Pancreas (tissue), 10 donors: ENCODE measurements at regions not wholly inside any gene's neighbourhood (a gene's known extent, or its start where the extent isn't known, plus 50 kb on each side); places are given as distances from the start of the nearest gene placed in this dataset.

Experiments
- ATAC-seq, 4 donors: fragments of 200-7000 bp; cut with Tn5 transposase; one replicate each; pipeline versions ENCODE4 v1.8.0 to v1.9.1; 2020; ENCODE audit warnings: mild to moderate bottlenecking in 4 of 4, moderate library complexity in 4 of 4
- DNase-seq, 6 donors: peaks; one replicate each; pipeline ENCODE4 v3.0.0-alpha.2; 2020
- FAIRE-seq: peaks from 2 replicates; lab custom pipeline; 2012; peaks lifted over from hg19 to GRCh38; lab: Jason Lieb, UNC
- H3K27ac ChIP-seq, 4 donors: fragments of 200-600 bp; sonication (generic); 1 replicate in 3 of 4; 2 replicates in 1 of 4; pipeline versions ENCODE4 v1.5.0 to v1.8.0; 2020
- H3K27me3 ChIP-seq, 4 donors: fragments of 200-600 bp; one replicate each; pipeline ENCODE4 v1.8.0; 2021
- H3K36me3 ChIP-seq, 3 donors: fragments of 200-600 bp; sonication (generic) in 1 of 3; one replicate each; pipeline versions ENCODE4 v1.5.0 to v1.8.0; 2020 to 2021
- H3K4me1 ChIP-seq, 3 donors: fragments of 200-600 bp; one replicate each; pipeline ENCODE4 v1.8.0; 2021
- H3K4me3 ChIP-seq, 4 donors: fragments of 200-600 bp; sonication (generic) in 2 of 4; one replicate each; pipeline versions ENCODE4 v1.5.0 to v1.8.0; 2020 to 2021
- H3K9me3 ChIP-seq, 4 donors: fragments of 200-600 bp; one replicate each; pipeline ENCODE4 v1.8.0; 2021
- CTCF ChIP-seq, 4 donors: fragments of 200-600 bp; sonication (generic) in 3 of 4; IDR thresholded peaks; one replicate each; pipeline versions ENCODE4 v1.5.0 to v1.8.0; 2021; ENCODE audit warnings: antibody characterized with exemption in 4 of 4
- WGBS, 2 donors: extraction: QIAGEN DNeasy Blood & Tissue Kit; methylation state at CpG; one replicate each; pipeline ENCODE4 v1.1.7; 2013; 5-methylcytosine and 5-hydroxymethylcytosine counted together
- intact Hi-C, 3 donors: fragments of 100-400 bp; cut with DNase I; formaldehyde crosslinking; loops; one replicate each; pipeline versions ENCODE4 v1.11.1 to v1.14.2; 2022
- donor health status: healthy with polysubstance abuse.
- donor health status: DM: no; HTN: no; CAD: no; lungs with moderate emphysema.
- donor health status: DM: no; HTN: no; CAD: no.
- donor health status: control.
- donor health status: control.
- donor health status: Bipolar disorder and iron deficiency.
- donor health status: DM: yes; HTN: yes; CAD: no.
- donor health status: DM: no; HTN: no; CAD: no.
- donor health status: DM: no; HTN: no; CAD: no.
- donor health status: DM: yes; HTN: yes; CAD: no.

DNA sequence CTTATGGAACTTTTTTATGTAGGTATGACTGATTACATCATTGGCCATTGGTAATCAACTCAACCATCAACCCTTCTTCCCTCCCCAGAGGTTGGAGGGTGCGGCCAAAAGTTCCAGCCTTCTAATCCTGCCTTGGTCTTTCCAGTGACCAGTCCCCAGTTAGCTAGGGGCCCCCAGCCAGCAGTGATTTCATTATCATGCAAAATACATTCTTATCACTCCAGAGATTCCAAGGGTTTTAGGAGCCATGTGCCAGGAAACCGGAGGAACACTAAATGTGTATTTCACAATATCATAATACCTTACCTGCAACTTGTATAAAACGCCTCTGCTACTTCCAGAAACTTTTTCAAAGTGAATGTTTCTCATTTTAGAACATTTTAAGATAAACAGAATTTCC is 181.5 kb upstream of the PELI2 start:
- intact Hi-C loops, result no loop called here
- Histone ChIP-seq H3K27ac (no peak overlapping the region), H3K9me3 (no peaks in the 10 kb centered on the region), H3K4me1 (peaks cover 0 to 4% (median 0%) of the 10 kb centered on the region in 3 donors), H3K27me3 (no peaks in the 10 kb centered on the region), H3K4me3 (no peak overlapping the region), H3K36me3 (no peaks in the 10 kb centered on the region)
- peak in 2 of 4 donors; percentile 22 to 39 for ATAC-seq
- no peak for TF ChIP-seq CTCF (IDR thresholded peaks at IDR 0.05)
- 43 to 45% methylated on average over 3 of the region's 3 CpGs for WGBS, 2 donors
- no peak for FAIRE-seq
- DNase-seq, result no peak

DNA sequence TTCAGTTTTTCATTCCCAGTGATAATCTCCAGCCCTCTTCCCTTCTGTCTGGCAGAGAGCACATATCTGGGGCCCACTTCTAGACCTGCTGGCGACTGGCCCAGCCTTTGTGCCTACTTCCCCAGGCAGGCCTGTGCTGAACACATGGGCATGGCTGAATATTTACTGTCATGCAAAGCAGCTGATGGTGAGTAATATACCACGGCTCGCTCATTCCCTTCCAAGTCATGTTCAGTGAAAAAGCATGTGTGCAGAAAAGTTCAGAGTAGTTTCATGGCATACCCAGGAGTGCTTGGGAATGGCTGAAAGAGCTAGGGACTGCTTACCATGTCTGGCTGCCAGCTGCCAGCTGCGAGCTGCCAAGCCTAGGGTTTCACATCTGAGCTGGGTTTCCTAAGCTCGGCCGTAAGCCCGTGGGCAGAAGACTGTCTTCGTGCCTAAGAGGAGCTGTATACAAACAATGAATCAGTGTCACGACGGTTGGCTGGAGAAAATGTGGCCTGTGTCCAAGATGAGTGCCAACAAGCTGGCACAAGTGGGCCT is 179.9 kb upstream of the PELI2 start:
- H3K27ac ChIP-seq, result no peak overlapping the region
- TF ChIP-seq CTCF (IDR thresholded peaks at IDR 0.05), result no peak

DNA sequence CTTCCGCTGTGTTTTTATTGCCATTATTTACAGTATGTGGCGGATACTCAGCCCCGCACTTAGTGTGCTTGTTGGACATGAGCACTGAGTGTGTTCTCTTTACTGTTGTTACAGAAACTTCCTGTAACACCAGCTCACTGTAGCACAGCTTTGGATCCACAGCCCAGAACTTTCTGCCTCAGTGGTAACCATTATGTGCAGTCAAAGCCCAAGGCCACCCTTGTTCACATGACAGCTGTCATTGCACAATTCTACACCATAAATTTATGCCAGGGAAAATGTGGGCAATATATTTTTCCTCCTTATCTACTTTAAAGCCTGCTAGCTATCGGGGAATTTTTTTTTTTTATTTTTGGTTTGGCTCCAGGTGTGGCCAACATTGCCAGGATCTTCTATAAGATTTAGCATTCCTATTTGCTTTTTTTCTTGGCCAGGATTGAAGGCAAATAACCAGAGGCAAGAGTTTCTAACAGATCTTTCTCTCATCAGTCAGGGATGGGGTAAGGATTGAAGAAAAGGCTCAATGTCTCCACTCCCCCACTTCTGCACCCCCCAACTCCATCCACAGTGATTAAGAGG is 176.0 kb upstream of the PELI2 start:
- no peak for DNase-seq
- H3K36me3 ChIP-seq, result no peaks in the 10 kb centered on the region
- ATAC-seq, result peak; percentile 43 to 68 (median 54)
- H3K9me3 ChIP-seq, result no peaks in the 10 kb centered on the region
- H3K4me3 ChIP-seq, result no peak overlapping the region
- intact Hi-C loops, result no loop called here
- peaks cover 0 to 4% (median 0%) of the 10 kb centered on the region in 3 donors for H3K4me1 ChIP-seq
- no peak overlapping the region for H3K27ac ChIP-seq
- TF ChIP-seq CTCF (IDR thresholded peaks at IDR 0.05), result no peak
- no peaks in the 10 kb centered on the region for H3K27me3 ChIP-seq
- WGBS, 2 donors, result 59 to 67% methylated on average over 4 of the region's 4 CpGs
- no peak for FAIRE-seq

More for the DNA sequence above, 179.9 kb upstream of the PELI2 start:
- Histone ChIP-seq H3K4me3 (no peak overlapping the region), H3K27me3 (no peaks in the 10 kb centered on the region), H3K4me1 (peaks cover 0 to 4% (median 4%) of the 10 kb centered on the region in 3 donors), H3K9me3 (no peaks in the 10 kb centered on the region), H3K36me3 (no peaks in the 10 kb centered on the region)
- 61 to 72% methylated on average over 10 of the region's 10 CpGs for WGBS, 2 donors
- intact Hi-C loops, result no loop called here
- DNase-seq, result no peak
- no peak for FAIRE-seq
- ATAC-seq, result peak in 3 of 4 donors; percentile 39 to 49 (median 45)

- Histone ChIP-seq H3K27ac (no peak overlapping the region), H3K4me3 (no peak overlapping the region), H3K27me3 (no peaks in the 10 kb centered on the region), H3K36me3 (no peaks in the 10 kb centered on the region), H3K9me3 (no peaks in the 10 kb centered on the region), H3K4me1 (peaks cover 0 to 4% (median 0%) of the 10 kb centered on the region in 3 donors)
- intact Hi-C loops, result no loop called here
- no peak for TF ChIP-seq CTCF (IDR thresholded peaks at IDR 0.05)
- WGBS, 2 donors, result 93 to 100% methylated on average over 1 of the region's 1 CpG
- FAIRE-seq (no peak), ATAC-seq (no peak), DNase-seq (no peak)
Observed at GRCh38 chr14:55942826-55943225, 175.4 kb upstream of the PELI2 start.

DNA sequence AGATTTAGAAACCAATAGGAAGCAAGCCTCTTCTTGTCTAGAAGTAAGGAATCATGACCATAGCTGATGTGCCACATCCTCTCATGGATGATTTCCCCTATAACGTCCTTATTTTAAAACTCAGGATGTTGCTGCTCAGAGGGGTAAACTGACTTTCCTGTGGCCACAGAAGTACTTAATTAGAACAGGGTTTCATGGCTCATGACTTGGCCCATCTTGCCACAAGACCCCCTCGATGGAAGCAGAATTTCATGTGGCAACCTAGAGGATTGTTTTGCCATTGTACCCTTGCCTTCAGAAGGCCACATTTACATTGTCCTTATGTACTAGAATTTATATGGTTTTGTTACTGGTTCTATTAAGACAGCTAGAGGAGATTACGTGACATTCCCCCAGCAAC is 173.5 kb upstream of the PELI2 start:
- intact Hi-C loops, result no loop called here
- TF ChIP-seq CTCF (IDR thresholded peaks at IDR 0.05), result no peak

More for the DNA sequence above, 173.5 kb upstream of the PELI2 start:
- DNase-seq (no peak), FAIRE-seq (no peak), ATAC-seq (no peak)
- no peak overlapping the region for H3K27ac ChIP-seq
- peaks cover 0 to 4% (median 0%) of the 10 kb centered on the region in 3 donors for H3K4me1 ChIP-seq
- H3K9me3 ChIP-seq, result no peaks in the 10 kb centered on the region
- no peaks in the 10 kb centered on the region for H3K36me3 ChIP-seq
- H3K4me3 ChIP-seq, result no peak overlapping the region
- 84 to 90% methylated on average over 3 of the region's 3 CpGs for WGBS, 2 donors
- H3K27me3 ChIP-seq, result no peaks in the 10 kb centered on the region
